HG03064 (cell line): ENCODE measurements at regions not wholly inside any gene's neighbourhood (a gene's known extent, or its start where the extent isn't known, plus 50 kb on each side); places are given as distances from the start of the nearest gene placed in this dataset.
"Not testable (repeated sequence)": the region's sequence is repeated elsewhere in the genome, so short reads cannot be mapped to it uniquely, and the experiment has no call there.

Experiments used
- ATAC-seq: cut with Tn5 transposase; IDR thresholded peaks from one replicate; pipeline ENCODE4 v1.9.1; 2021; ENCODE audit warnings: low read depth; ENCODE audit not compliant: unreplicated experiment

GRCh38 chr18:45336448-45336847 is 278.8 kb upstream of the SLC14A2 start:
- no peak for ATAC-seq

GRCh38 chr18:45337477-45337876 is 277.8 kb upstream of the SLC14A2 start:
- no peak for ATAC-seq

- ATAC-seq, result no peak
These were observed 275.3 kb upstream of the SLC14A2 start for GRCh38 chr18:45339810-45340550.

GRCh38 chr18:45340884-45341283 is 274.4 kb upstream of the SLC14A2 start:
- no peak for ATAC-seq

GRCh38 chr18:45341454-45341853 is 273.8 kb upstream of the SLC14A2 start:
- ATAC-seq, result no peak

- no peak for ATAC-seq
These were observed 273.1 kb upstream of the SLC14A2 start for GRCh38 chr18:45342166-45342565.

GRCh38 chr18:45342653-45343052 is 272.6 kb upstream of the SLC14A2 start:
- no peak for ATAC-seq

- ATAC-seq, result no peak
These were observed 271.9 kb upstream of the SLC14A2 start for GRCh38 chr18:45343365-45343764.

- ATAC-seq, result not testable (repeated sequence)
These were observed 270.6 kb upstream of the SLC14A2 start for GRCh38 chr18:45344680-45345079.

GRCh38 chr18:45349019-45349418 is 266.3 kb upstream of the SLC14A2 start:
- ATAC-seq, result no peak

GRCh38 chr18:45349467-45349866 is 265.8 kb upstream of the SLC14A2 start:
- ATAC-seq, result no peak

- no peak for ATAC-seq
These were observed 264.7 kb upstream of the SLC14A2 start for GRCh38 chr18:45350404-45351156.

GRCh38 chr18:45352874-45353273 is 262.4 kb upstream of the SLC14A2 start:
- ATAC-seq, result no peak

- ATAC-seq, result no peak
These were observed 261.7 kb upstream of the SLC14A2 start for GRCh38 chr18:45353530-45353929.

GRCh38 chr18:45355944-45356520 is 259.2 kb upstream of the SLC14A2 start:
- ATAC-seq, result no peak

GRCh38 chr18:45357686-45358470 is 257.4 kb upstream of the SLC14A2 start:
- ATAC-seq, result no peak

GRCh38 chr18:45359275-45360009 is 255.8 kb upstream of the SLC14A2 start:
- ATAC-seq, result no peak

- ATAC-seq, result no peak
These were observed 254.0 kb upstream of the SLC14A2 start for GRCh38 chr18:45361125-45361851.

- ATAC-seq, result no peak
These were observed 252.1 kb upstream of the SLC14A2 start for GRCh38 chr18:45363196-45363595.

GRCh38 chr18:45365835-45366234 is 249.4 kb upstream of the SLC14A2 start:
- no peak for ATAC-seq
